Mucosa of descending colon (tissue), 3 donors: ENCODE measurements at regions not wholly inside any gene's neighbourhood (a gene's known extent, or its start where the extent isn't known, plus 50 kb on each side); places are given as distances from the start of the nearest gene placed in this dataset.

Experiments used
- ATAC-seq: fragments of 200-7000 bp; cut with Tn5 transposase; one replicate; pipeline ENCODE4 v1.9.1; 2020; ENCODE audit warnings: mild to moderate bottlenecking, moderate library complexity
- DNase-seq, 3 donors: peaks; one replicate each; pipeline ENCODE4 v3.0.0-alpha.2; 2020
- H3K36me3 ChIP-seq: fragments of 200-600 bp; one replicate; pipeline ENCODE4 v1.8.0; 2021; ENCODE audit warnings: low read depth, mild to moderate bottlenecking
- H3K4me1 ChIP-seq: fragments of 200-600 bp; one replicate; pipeline ENCODE4 v1.8.0; 2021; ENCODE audit warnings: low read depth, mild to moderate bottlenecking
- H3K4me3 ChIP-seq: fragments of 200-600 bp; one replicate; pipeline ENCODE4 v1.8.0; 2021; ENCODE audit warnings: mild to moderate bottlenecking
- H3K9me3 ChIP-seq: fragments of 200-600 bp; one replicate; pipeline ENCODE4 v1.8.0; 2021; ENCODE audit warnings: mild to moderate bottlenecking
- CTCF ChIP-seq: fragments of 200-600 bp; IDR thresholded peaks from one replicate; pipeline ENCODE4 v1.8.0; 2022; ENCODE audit warnings: antibody characterized with exemption, mild to moderate bottlenecking
- intact Hi-C, 2 donors: fragments of 100-400 bp; cut with DNase I in 1 of 2; cut with micrococcal nuclease in 1 of 2; formaldehyde crosslinking; loops; one replicate each; pipeline versions ENCODE4 v1.11.0 to v1.11.1; 2022; cut with DNase I, micrococcal nuclease
- donor health status: DM: no; HTN: no; CAD: no; lungs with moderate emphysema.
- donor health status: DM: no; HTN: no; CAD: no.
- donor health status: DM: no; HTN: yes; CAD: no.

GRCh38 chr12:4201333-4202100, 72.0 kb upstream of the CCND2 start:
- TF ChIP-seq CTCF = no peak

GRCh38 chr12:4197922-4198763, 75.4 kb upstream of the CCND2 start:
- DNase-seq = no peak
- H3K36me3 ChIP-seq = no peaks in the 10 kb centered on the region
- H3K9me3 ChIP-seq = no peaks in the 10 kb centered on the region
- H3K4me1 ChIP-seq = no peaks in the 10 kb centered on the region
- H3K4me3 ChIP-seq = no peak overlapping the region
- intact Hi-C loops = no loop called here
- no peak for ATAC-seq
- TF ChIP-seq CTCF = no peak

More at GRCh38 chr12:4201333-4202100, 72.0 kb upstream of the CCND2 start:
- H3K4me3 ChIP-seq = no peak overlapping the region
- H3K4me1 ChIP-seq = no peaks in the 10 kb centered on the region
- H3K9me3 ChIP-seq = no peaks in the 10 kb centered on the region
- ATAC-seq = no peak
- intact Hi-C loops = no loop called here
- no peaks in the 10 kb centered on the region for H3K36me3 ChIP-seq
- no peak for DNase-seq

- Histone ChIP-seq H3K9me3 (no peaks in the 10 kb centered on the region), H3K36me3 (no peaks in the 10 kb centered on the region), H3K4me3 (no peak overlapping the region), H3K4me1 (no peaks in the 10 kb centered on the region)
- DNase-seq = no peak
- no peak for TF ChIP-seq CTCF
- no peak for ATAC-seq
- intact Hi-C loops = no loop called here
Measured at GRCh38 chr12:4196805-4197420, 76.6 kb upstream of the CCND2 start.

- Histone ChIP-seq H3K9me3 (no peaks in the 10 kb centered on the region), H3K4me1 (no peaks in the 10 kb centered on the region), H3K36me3 (no peaks in the 10 kb centered on the region), H3K4me3 (no peak overlapping the region)
- intact Hi-C loops = no loop called here
- no peak for TF ChIP-seq CTCF
- no peak for DNase-seq
- no peak for ATAC-seq
Measured at GRCh38 chr12:4194668-4195067, 78.9 kb upstream of the CCND2 start.

- ATAC-seq = no peak
- no peaks in the 10 kb centered on the region for H3K4me1 ChIP-seq
- intact Hi-C loops = no loop called here
- TF ChIP-seq CTCF = no peak
- H3K4me3 ChIP-seq = no peak overlapping the region
- no peaks in the 10 kb centered on the region for H3K9me3 ChIP-seq
- no peak for DNase-seq
- no peaks in the 10 kb centered on the region for H3K36me3 ChIP-seq
Measured at GRCh38 chr12:4193821-4194220, 79.7 kb upstream of the CCND2 start.
